Neural cell (in vitro differentiated cells): ENCODE measurements at regions not wholly inside any gene's neighbourhood (a gene's known extent, or its start where the extent isn't known, plus 50 kb on each side); places are given as distances from the start of the nearest gene placed in this dataset.

Source experiments
- H2AFZ ChIP-seq: fragments of 200-600, 300-800 bp; sonication (generic), shearing (Covaris generic); 2 replicates; pipeline ENCODE4 v1.6.0; 2014; ENCODE audit warnings: low read depth, mild to moderate bottlenecking, antibody characterized with exemption, low read length, moderate library complexity
- H3F3A ChIP-seq: fragments of 200-600 bp; shearing (Covaris generic); 2 replicates; pipeline ENCODE4 v1.6.1; 2016; ENCODE audit warnings: mild to moderate bottlenecking, moderate library complexity, mixed read lengths, antibody characterized with exemption, low read length; ENCODE audit not compliant: insufficient read depth, poor library complexity, severe bottlenecking
- H3K27ac ChIP-seq: fragments of 200-600, 300-800 bp; sonication (generic), shearing (Covaris generic); 2 replicates; pipeline ENCODE4 v1.5.1; 2014; ENCODE audit warnings: mild to moderate bottlenecking, low read length, moderate library complexity
- H3K27me3 ChIP-seq: fragments of 300-800, 200-600 bp; sonication (generic), shearing (Covaris generic); 2 replicates; pipeline ENCODE4 v1.6.0; 2014; ENCODE audit warnings: mild to moderate bottlenecking, low read depth, low read length, moderate library complexity; ENCODE audit not compliant: insufficient read depth
- H3K36me3 ChIP-seq: fragments of 300-800, 200-600 bp; sonication (generic), shearing (Covaris generic); 2 replicates; pipeline ENCODE4 v1.5.1; 2014; ENCODE audit warnings: mild to moderate bottlenecking, antibody characterized with exemption, low read length, moderate library complexity; ENCODE audit not compliant: insufficient read depth
- H3K4me2 ChIP-seq: fragments of 300-800, 200-600 bp; sonication (generic), shearing (Covaris generic); 2 replicates; pipeline ENCODE4 v1.6.0; 2014; ENCODE audit warnings: mild to moderate bottlenecking, low read length
- H3K4me3 ChIP-seq: fragments of 300-800, 200-600 bp; sonication (generic), shearing (Covaris generic); 2 replicates; pipeline ENCODE4 v1.5.1; 2014; ENCODE audit warnings: mild to moderate bottlenecking, low read length, moderate library complexity
- H3K79me2 ChIP-seq: fragments of 200-600 bp; shearing (Covaris generic); replicated peaks from 2 replicates; pipeline ENCODE4 v1.6.0; 2014; ENCODE audit warnings: mild to moderate bottlenecking, low read length, moderate library complexity; ENCODE audit not compliant: insufficient read depth
- H3K9ac ChIP-seq: fragments of 300-800, 200-600 bp; sonication (generic), shearing (Covaris generic); 2 replicates; pipeline ENCODE4 v1.6.1; 2016; ENCODE audit warnings: mild to moderate bottlenecking, low read length, mixed read lengths
- H3K9me2 ChIP-seq: fragments of 200-600 bp; shearing (Covaris generic); 2 replicates; pipeline ENCODE4 v1.6.1; 2016; ENCODE audit warnings: mild to moderate bottlenecking, low read length, mixed read lengths; ENCODE audit not compliant: insufficient read depth
- H3K9me3 ChIP-seq: fragments of 200-600, 300-800 bp; sonication (generic), shearing (Covaris generic); 2 replicates; pipeline ENCODE4 v1.6.1; 2016; ENCODE audit warnings: mild to moderate bottlenecking, mixed run types, low read length, moderate library complexity, mixed read lengths
- H4K20me1 ChIP-seq: fragments of 200-600 bp; shearing (Covaris generic); 2 replicates; pipeline ENCODE4 v1.6.1; 2016; ENCODE audit warnings: mild to moderate bottlenecking, mixed run types; ENCODE audit not compliant: insufficient read depth
- EP300 ChIP-seq: fragments of 450-650 bp; conservative IDR thresholded peaks from 2 replicates; pipeline ENCODE4 v1.6.1; 2014; ENCODE audit warnings: antibody characterized with exemption, mild to moderate bottlenecking, moderate library complexity; ENCODE audit not compliant: poor library complexity, severe bottlenecking
- EZH2 ChIP-seq: fragments of 200-600, 300-800 bp; shearing (Covaris generic), sonication (generic); IDR thresholded peaks from 2 replicates; pipeline ENCODE4 v1.6.1; 2014; ENCODE audit warnings: antibody characterized with exemption, low read length, borderline replicate concordance, mild to moderate bottlenecking; ENCODE audit not compliant: insufficient read depth, poor library complexity, severe bottlenecking
- MXI1 ChIP-seq: fragments of 450-650 bp; conservative IDR thresholded peaks from 2 replicates; pipeline ENCODE4 v1.6.1; 2014; ENCODE audit warnings: antibody characterized with exemption, mild to moderate bottlenecking; ENCODE audit not compliant: poor library complexity, severe bottlenecking
- POLR2AphosphoS5 ChIP-seq: IDR thresholded peaks from 2 replicates; pipeline ENCODE4 v1.6.1; 2012
- RAD21 ChIP-seq: fragments of 450-650 bp; conservative IDR thresholded peaks from 2 replicates; pipeline ENCODE4 v1.6.1; 2014; ENCODE audit warnings: antibody characterized with exemption, mild to moderate bottlenecking, moderate library complexity
- SMC3 ChIP-seq: fragments of 450-650 bp; conservative IDR thresholded peaks from 2 replicates; pipeline ENCODE4 v1.6.1; 2014; ENCODE audit warnings: antibody characterized with exemption, mild to moderate bottlenecking, moderate library complexity; ENCODE audit not compliant: poor library complexity
- TAF1 ChIP-seq: IDR thresholded peaks from 2 replicates; pipeline ENCODE4 v1.6.1; 2012; ENCODE audit warnings: low read depth
- TF ChIP-seq, protein P1 (sequence below): IDR thresholded peaks from 2 replicates; pipeline ENCODE4 v1.6.1; 2012; ENCODE audit warnings: borderline replicate concordance
- TF ChIP-seq, protein P2 (sequence below): fragments of 450-650 bp; IDR thresholded peaks from 2 replicates; pipeline ENCODE4 v1.5.1; 2014; ENCODE audit warnings: antibody characterized with exemption, mild to moderate bottlenecking, moderate library complexity; ENCODE audit not compliant: poor library complexity, severe bottlenecking

DNA sequence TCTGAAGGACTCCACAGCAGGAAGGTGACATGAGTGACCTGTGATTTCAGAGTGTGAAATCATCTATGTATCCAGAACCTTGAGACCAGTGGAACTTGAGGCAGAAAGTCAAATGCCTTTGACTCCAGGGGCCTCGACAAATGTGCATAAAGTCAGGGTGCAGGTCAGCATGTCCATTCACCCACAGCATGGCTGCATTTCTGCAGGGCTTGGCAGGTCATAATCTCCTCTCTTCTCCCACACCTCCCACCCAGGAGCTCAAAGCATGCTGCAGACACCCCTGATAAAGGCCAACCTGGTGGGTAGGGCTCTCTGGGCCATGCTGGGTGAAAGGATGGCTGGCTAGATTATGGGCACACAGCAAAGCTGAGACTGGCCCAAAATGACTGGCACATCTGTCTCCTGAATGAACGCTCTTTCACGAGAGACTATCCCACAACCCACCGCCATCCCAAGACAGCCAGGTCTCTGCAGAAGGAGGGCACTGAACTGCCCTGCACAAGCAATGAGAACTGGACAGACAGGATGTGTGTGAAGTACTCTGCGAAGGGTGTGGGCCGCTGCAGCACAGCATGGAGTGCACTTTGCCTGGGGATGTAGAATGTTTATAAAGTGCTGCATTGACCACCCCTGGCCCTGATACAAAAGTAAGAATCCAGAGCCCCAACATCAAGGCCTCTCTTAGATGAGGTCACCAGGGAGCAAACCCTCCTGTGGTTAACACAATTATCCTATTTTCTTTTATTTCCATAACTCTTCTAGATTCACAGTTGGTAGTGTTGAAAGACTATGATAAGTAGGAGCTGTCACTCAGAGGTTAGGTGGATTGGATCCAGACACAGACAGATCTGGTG is 78.2 kb upstream of the NXT1 start:
- no peaks in the 10 kb centered on the region for H3F3A ChIP-seq
- no peak overlapping the region for H2AFZ ChIP-seq
- no peaks in the 10 kb centered on the region for H4K20me1 ChIP-seq
- no peaks in the 10 kb centered on the region for H3K27me3 ChIP-seq
- H3K36me3 ChIP-seq, result no peaks in the 10 kb centered on the region
- no peaks in the 10 kb centered on the region for H3K9me3 ChIP-seq
- H3K4me3 ChIP-seq, result no peak overlapping the region
- H3K79me2 ChIP-seq, result no peaks in the 10 kb centered on the region
- H3K9ac ChIP-seq, result no peak overlapping the region
- no peak overlapping the region for H3K4me2 ChIP-seq
- TF ChIP-seq, protein P1, sequence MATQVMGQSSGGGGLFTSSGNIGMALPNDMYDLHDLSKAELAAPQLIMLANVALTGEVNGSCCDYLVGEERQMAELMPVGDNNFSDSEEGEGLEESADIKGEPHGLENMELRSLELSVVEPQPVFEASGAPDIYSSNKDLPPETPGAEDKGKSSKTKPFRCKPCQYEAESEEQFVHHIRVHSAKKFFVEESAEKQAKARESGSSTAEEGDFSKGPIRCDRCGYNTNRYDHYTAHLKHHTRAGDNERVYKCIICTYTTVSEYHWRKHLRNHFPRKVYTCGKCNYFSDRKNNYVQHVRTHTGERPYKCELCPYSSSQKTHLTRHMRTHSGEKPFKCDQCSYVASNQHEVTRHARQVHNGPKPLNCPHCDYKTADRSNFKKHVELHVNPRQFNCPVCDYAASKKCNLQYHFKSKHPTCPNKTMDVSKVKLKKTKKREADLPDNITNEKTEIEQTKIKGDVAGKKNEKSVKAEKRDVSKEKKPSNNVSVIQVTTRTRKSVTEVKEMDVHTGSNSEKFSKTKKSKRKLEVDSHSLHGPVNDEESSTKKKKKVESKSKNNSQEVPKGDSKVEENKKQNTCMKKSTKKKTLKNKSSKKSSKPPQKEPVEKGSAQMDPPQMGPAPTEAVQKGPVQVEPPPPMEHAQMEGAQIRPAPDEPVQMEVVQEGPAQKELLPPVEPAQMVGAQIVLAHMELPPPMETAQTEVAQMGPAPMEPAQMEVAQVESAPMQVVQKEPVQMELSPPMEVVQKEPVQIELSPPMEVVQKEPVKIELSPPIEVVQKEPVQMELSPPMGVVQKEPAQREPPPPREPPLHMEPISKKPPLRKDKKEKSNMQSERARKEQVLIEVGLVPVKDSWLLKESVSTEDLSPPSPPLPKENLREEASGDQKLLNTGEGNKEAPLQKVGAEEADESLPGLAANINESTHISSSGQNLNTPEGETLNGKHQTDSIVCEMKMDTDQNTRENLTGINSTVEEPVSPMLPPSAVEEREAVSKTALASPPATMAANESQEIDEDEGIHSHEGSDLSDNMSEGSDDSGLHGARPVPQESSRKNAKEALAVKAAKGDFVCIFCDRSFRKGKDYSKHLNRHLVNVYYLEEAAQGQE, result no peak
- TF ChIP-seq EP300 (no peak), SMC3 (no peak), EZH2 (no peak), TAF1 (no peak), RAD21 (no peak), MXI1 (no peak), POLR2AphosphoS5 (no peak)
- TF ChIP-seq, protein P2, sequence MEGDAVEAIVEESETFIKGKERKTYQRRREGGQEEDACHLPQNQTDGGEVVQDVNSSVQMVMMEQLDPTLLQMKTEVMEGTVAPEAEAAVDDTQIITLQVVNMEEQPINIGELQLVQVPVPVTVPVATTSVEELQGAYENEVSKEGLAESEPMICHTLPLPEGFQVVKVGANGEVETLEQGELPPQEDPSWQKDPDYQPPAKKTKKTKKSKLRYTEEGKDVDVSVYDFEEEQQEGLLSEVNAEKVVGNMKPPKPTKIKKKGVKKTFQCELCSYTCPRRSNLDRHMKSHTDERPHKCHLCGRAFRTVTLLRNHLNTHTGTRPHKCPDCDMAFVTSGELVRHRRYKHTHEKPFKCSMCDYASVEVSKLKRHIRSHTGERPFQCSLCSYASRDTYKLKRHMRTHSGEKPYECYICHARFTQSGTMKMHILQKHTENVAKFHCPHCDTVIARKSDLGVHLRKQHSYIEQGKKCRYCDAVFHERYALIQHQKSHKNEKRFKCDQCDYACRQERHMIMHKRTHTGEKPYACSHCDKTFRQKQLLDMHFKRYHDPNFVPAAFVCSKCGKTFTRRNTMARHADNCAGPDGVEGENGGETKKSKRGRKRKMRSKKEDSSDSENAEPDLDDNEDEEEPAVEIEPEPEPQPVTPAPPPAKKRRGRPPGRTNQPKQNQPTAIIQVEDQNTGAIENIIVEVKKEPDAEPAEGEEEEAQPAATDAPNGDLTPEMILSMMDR, result no peak
- H3K27ac ChIP-seq, result no peak overlapping the region
- H3K9me2 ChIP-seq, result no peaks in the 10 kb centered on the region

DNA sequence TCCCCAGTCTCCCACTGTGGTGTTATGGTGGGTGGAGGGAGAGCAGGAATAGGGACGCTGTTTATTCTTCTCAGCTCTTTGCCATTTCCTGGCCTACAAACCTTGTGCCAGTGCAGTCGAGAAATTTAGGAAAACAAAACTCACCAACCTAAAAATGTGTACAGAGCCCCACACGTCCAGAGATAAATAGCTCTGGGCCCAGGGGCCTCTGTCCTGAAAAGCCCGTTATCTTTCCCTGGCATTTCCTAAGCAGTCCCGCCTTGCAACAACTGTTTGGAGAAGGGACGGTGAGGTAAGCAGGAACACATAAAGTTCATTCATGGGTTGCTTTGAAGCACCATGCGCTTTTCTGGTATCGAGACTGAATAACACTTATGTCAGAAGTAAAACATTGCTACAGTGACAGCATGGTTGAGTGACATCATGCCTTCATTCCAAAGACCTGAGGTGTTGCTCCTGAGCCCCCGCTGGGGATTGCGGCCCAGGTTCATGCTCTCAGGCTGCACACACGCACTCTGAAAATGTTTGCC is 80.1 kb upstream of the NXT1 start:
- H3K9ac ChIP-seq, result no peak overlapping the region
- no peak overlapping the region for H3K27ac ChIP-seq
- no peak overlapping the region for H2AFZ ChIP-seq
- H4K20me1 ChIP-seq, result no peaks in the 10 kb centered on the region
- H3K9me3 ChIP-seq, result no peaks in the 10 kb centered on the region
- H3K27me3 ChIP-seq, result no peaks in the 10 kb centered on the region
- no peaks in the 10 kb centered on the region for H3K79me2 ChIP-seq
- TF ChIP-seq TAF1, result no peak
- no peak for TF ChIP-seq EP300
- no peak for TF ChIP-seq MXI1
- TF ChIP-seq, protein P2, result no peak
- no peak for TF ChIP-seq POLR2AphosphoS5
- no peak for TF ChIP-seq RAD21
- TF ChIP-seq, protein P1, result no peak
- H3K4me3 ChIP-seq, result no peak overlapping the region
- H3K36me3 ChIP-seq, result no peaks in the 10 kb centered on the region
- H3F3A ChIP-seq, result no peaks in the 10 kb centered on the region
- H3K4me2 ChIP-seq, result no peak overlapping the region
- H3K9me2 ChIP-seq, result no peaks in the 10 kb centered on the region
